IPS-NIHi11 (cell line): ENCODE measurements at regions not wholly inside any gene's neighbourhood (a gene's known extent, or its start where the extent isn't known, plus 50 kb on each side); places are given as distances from the start of the nearest gene placed in this dataset.

Experiments
- DNase-seq: peaks from one replicate; pipeline ENCODE4 v3.0.0; 2012; ENCODE audit warnings: mixed read lengths, low spot score

- no peak for DNase-seq
Measured at GRCh38 chr16:13553453-13553985, 366.4 kb upstream of the ERCC4 start.

GRCh38 chr16:13554005-13554404 is 365.9 kb upstream of the ERCC4 start:
- no peak for DNase-seq

- DNase-seq: no peak
Measured at GRCh38 chr16:13554643-13555042, 365.3 kb upstream of the ERCC4 start.

GRCh38 chr16:13557418-13557817 is 362.5 kb upstream of the ERCC4 start:
- no peak for DNase-seq

GRCh38 chr16:13558752-13559151 is 361.2 kb upstream of the ERCC4 start:
- DNase-seq: no peak

- DNase-seq: no peak
Measured at GRCh38 chr16:13559624-13560023, 360.3 kb upstream of the ERCC4 start.

- DNase-seq: peak; percentile 26
Measured at GRCh38 chr16:13560151-13560550, 359.8 kb upstream of the ERCC4 start.

GRCh38 chr16:13561291-13562070 is 358.5 kb upstream of the ERCC4 start:
- no peak for DNase-seq

GRCh38 chr16:13568803-13569202 is 351.2 kb upstream of the ERCC4 start:
- no peak for DNase-seq

- no peak for DNase-seq
Measured at GRCh38 chr16:13569986-13570385, 350.0 kb upstream of the ERCC4 start.

- no peak for DNase-seq
Measured at GRCh38 chr16:13571036-13571435, 348.9 kb upstream of the ERCC4 start.

GRCh38 chr16:13573903-13574302 is 346.1 kb upstream of the ERCC4 start:
- no peak for DNase-seq

- no peak for DNase-seq
Measured at GRCh38 chr16:13586051-13586450, 333.9 kb upstream of the ERCC4 start.

- DNase-seq: no peak
Measured at GRCh38 chr16:13587181-13587580, 332.8 kb upstream of the ERCC4 start.

GRCh38 chr16:13594823-13595222 is 325.1 kb upstream of the ERCC4 start:
- peak; percentile 74 for DNase-seq

- no peak for DNase-seq
Measured at GRCh38 chr16:13606804-13607203, 313.1 kb upstream of the ERCC4 start.

GRCh38 chr16:13607289-13607688 is 312.7 kb upstream of the ERCC4 start:
- DNase-seq: no peak

GRCh38 chr16:13611596-13611995 is 308.4 kb upstream of the ERCC4 start:
- DNase-seq: no peak

GRCh38 chr16:13612623-13613022 is 307.3 kb upstream of the ERCC4 start:
- no peak for DNase-seq

GRCh38 chr16:13613165-13613564 is 306.8 kb upstream of the ERCC4 start:
- DNase-seq: no peak

- DNase-seq: peak; percentile 20
Measured at GRCh38 chr16:13621639-13622038, 298.3 kb upstream of the ERCC4 start.

GRCh38 chr16:13628156-13628555 is 291.8 kb upstream of the ERCC4 start:
- no peak for DNase-seq

- no peak for DNase-seq
Measured at GRCh38 chr16:13629704-13630103, 290.2 kb upstream of the ERCC4 start.

GRCh38 chr16:13630374-13630773 is 289.6 kb upstream of the ERCC4 start:
- no peak for DNase-seq
